ENCODE measurements at regions not wholly inside any gene's neighbourhood (a gene's known extent, or its start where the extent isn't known, plus 50 kb on each side); places are given as distances from the start of the nearest gene placed in this dataset.
A peak's percentile ranks its signal among the peaks of the same experiment; 100 is the strongest.
"Not testable (repeated sequence)": the region's sequence is repeated elsewhere in the genome, so short reads cannot be mapped to it uniquely, and the experiment has no call there.

- no peak for DNase-seq (ENCODE audit: low spot score)
Measured at GRCh38 chr9:2243666-2244555, 228.8 kb downstream of the SMARCA2 start.

DNA sequence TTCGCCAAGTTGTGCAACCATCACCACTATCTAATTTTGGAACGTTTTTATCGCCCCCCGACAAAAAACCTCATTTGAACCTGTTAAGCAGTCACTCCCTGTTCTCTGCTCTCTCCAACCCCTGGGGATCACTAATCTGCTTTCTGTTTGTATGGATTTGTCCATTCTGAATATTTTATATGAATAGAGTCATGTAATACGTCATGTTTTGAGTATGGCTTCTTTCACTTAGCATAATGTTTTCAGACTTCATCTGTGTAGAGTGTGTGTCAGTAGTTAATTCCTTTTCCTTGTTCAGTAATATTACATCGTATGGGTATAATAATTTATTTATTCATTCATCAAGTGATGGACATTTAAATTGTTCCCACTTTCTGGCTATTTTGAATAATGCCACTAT, 232.2 kb downstream of the SMARCA2 start:
- no peak for DNase-seq (ENCODE audit: low spot score)

- no peak for DNase-seq (ENCODE audit: low spot score)
Measured at GRCh38 chr9:2248768-2249265, 233.7 kb downstream of the SMARCA2 start.

DNA sequence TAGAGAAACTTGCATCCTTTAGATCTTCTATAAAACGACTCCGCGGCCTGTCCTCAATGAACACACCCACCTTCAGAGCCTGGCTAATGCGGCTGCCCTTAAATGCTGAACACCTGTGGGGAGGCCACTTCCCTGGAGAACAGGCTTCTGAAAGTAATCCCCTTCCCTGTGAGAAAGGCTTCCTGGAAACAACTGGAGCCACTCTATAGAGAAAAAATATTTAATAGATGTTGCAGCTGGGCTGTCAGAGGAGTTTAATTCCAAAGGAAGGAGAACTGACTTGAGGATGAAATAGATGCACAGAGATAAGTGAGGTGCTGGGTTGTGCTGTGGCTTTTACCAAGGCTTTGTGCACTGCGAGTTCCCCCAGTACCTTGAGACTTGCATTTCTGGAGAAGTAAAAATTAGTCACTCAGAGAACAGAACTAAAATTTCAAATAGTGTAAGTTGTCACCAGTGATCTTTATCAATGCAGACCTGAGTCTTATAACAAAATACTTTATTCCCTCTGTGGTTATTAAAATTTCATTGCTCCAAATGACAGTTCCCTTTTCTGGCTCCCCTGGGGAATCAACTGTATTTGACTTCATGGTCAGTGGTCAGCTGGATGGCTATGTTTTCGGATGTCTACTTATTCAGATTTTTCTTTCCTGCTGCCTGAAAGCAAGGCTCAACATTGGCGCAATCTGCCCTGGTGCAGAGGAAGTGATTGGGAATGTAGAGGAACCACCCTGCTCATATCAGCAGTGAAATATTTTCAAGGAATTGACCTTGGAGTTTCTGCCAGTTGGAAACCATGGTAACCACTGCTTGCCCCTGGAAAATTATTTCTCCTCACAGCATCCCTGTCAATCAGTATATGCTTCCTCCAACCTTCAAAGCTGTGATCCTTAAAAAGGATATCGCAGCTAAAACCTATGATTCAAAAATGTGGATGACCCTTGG, 238.8 kb downstream of the SMARCA2 start:
- DNase-seq (ENCODE audit: low spot score) = no peak

- no peak for DNase-seq (ENCODE audit: low spot score)
Measured at GRCh38 chr9:2255128-2255527, 240.0 kb downstream of the SMARCA2 start.

DNA sequence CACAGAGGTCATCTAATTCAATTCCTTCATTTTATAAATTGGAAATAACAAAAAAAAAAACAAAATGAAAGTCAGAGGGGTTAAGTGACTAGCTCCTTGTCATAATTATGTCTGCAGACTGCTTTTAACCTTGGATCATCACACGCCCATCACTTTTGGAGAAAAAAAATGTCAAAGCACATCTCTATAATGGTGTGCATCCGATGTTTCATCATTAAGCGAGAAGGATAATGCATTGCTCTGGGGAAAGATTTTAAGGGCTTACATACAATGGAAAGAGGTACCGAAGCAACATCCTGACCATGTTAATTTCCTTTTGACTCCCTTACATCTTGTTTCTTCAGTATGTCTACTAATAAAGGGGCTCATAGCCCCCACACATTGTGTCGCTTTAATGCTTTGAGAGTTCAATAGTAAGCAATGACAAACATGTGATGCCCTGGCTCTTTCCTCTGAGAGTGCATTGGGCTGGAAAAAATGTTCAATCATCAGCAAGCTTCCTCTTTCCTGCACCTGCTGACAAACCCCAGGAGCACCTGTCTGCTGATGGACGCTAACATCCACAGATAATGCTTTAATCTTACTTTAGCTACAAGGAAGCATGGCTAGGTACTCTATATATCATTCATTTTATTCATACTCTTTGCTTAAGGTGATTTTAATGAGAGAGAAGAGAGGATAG, 242.2 kb downstream of the SMARCA2 start:
- DNase-seq (ENCODE audit: low spot score) = no peak

DNA sequence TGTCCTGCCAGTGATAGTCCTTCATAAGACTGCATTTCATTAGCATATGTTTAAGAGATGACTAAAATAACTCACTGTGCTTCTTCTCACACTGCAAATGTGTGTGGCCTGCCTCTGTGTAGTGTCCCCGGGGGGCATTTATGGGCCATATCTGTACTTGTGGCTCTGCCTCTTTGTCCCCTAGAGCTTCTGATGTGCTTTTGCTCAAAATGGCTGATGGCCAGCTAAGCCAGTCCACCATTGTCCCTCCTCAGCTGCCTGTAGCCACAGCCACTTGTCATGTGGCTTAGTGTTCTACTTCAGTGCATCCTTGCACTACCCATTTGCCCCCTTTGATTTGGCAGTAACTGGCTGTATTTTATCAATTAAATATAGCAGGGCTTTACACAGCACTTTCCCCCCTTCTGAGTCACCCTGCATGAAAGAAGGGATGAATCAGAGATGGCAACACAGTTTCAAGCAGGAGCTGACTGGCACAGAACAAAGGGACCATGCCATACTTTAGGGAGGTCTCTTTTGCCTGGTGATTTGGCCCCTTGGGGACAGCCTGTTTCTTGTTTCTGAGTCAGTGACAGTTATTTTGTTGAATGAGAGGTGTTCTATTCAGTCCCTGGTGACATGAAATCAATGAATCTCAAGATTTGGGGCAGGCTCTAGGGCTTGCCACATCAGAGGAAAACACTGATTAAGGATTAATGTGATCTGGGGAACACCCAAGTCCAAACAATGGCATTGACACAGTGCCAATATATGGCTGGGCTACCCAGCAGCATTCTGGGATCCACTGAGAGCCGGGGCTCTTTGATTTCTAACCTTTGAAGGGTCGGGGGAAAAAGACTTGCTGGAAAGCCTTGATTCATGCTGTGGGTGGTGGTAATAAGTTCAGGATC, 245.5 kb downstream of the SMARCA2 start:
- DNase-seq (ENCODE audit: low spot score) = peak; percentile 66

DNA sequence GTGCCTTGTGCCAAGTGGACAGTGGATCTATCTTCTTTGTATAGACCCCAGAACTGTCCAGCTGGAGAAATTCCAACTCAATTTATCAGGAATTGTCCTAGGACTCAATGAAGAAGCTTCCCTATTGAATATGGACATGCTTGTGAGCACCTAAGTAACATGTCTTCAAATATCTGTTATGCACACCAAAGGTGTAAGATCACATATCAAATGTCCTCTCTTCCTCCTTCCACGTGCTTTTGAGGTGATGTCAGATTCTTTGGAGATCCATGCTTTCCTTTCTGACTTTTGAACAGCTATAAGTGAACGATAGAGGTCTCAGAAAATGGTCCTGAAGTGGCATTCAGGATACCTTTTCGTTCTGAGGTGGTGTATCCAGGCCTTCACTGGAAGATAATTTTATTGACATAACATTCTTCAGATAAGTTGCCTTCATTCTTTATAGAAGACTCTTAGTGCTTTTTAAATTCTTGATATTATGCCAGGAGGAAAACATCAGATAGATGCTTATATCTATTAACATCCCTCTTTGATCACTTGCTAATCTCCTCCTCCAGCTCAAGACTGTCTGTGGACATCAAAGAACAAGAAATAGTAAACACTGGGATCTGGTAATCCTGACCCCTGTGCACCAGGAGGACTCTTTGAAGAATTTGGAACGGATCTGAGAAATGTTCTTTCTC, 246.4 kb downstream of the SMARCA2 start:
- no peak for DNase-seq (ENCODE audit: low spot score)

DNA sequence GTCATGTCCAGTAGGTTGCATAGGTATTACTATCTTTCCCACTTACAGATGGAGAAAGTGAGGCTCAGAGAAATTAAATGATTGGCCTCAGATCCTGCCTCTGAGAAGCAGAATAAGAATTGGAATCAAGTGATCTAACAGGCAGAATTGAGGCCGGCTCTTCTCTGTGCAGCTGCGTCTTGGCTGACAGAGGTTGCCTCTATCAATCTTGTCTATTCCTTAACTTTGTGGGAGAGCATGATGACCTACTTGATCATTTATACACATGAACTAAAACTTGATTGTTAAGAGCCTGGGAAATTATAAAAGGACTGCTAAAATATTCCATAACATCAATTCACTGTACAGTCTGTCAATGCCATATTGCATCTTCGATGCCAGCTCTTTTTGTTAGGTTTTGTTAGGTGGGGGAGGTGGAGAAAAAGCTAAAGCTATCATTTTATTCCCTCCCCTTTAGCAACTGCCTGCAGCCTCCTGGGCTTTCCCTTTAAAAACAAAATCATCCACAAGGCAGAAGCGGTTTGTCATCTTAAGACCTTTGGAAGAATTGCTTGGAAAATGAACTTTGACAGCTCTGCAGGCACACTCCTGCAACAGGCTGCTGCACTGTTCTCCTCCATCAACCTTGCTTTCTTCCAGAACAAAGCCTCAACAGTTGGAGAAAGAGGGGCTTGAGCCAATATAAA, 247.4 kb downstream of the SMARCA2 start:
- no peak for DNase-seq (ENCODE audit: low spot score)

DNA sequence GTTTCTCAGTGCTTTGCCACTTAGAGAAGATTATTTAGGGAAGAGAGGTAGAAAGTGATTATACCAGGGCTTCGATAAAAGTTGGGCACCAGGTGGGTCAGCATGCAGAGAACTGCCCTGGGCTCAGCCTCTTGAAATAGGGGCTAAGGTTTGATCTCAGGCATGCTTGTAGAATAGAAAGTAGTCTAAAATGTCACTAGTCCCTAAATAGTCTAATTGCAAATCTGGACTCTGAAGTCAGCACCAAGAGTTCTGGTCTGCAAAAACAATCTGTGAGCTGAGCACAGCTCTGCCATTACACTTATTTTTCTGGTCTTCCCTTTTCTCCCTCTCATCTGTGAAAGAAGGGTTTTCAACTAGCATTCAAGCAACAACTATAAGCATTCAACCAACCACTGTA, 248.0 kb downstream of the SMARCA2 start:
- no peak for DNase-seq (ENCODE audit: low spot score)

DNA sequence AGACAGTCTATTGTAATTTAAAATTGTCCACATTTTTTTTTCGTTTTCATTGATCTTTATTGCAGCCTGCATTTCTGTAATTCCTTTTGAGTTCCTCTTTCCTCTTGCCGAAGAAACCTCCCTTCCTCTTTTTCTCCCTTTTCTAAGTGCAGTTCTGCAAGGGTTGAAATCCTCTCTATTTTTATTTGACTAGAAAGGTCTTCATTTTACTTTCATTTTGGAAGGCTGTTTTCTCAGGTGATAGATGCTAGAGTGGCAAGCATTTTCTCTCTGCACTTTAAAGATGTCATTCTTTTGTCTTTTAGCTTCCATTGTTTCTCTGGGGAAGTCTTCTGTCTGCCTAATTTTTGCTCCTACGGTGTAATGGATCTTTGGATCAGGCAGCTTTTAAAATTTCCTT, 248.5 kb downstream of the SMARCA2 start:
- DNase-seq (ENCODE audit: low spot score) = no peak

DNA sequence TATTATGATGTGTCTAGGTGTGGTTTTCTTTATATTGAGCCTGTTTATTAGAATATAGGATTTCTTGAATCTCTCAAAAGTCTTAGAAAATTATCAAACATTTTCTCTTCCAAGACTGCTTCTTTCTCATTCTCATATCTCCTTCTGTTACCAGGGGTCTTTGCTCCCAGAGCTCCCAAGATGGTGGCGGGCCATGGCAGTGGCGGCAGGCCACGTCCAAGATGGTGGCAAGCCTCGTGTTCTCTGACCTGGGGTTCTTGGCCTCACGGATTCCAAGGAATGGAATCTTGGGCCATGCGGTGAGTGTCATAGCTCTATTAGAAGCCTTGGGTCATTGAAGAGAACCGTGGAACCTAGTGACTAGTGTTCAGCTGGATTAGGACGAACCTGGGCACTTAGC, 248.9 kb downstream of the SMARCA2 start:
- no peak for DNase-seq (ENCODE audit: low spot score)

GRCh38 chr9:2267181-2267745, 252.1 kb downstream of the SMARCA2 start:
- peak; percentile 37 for DNase-seq (ENCODE audit: low spot score)

DNA sequence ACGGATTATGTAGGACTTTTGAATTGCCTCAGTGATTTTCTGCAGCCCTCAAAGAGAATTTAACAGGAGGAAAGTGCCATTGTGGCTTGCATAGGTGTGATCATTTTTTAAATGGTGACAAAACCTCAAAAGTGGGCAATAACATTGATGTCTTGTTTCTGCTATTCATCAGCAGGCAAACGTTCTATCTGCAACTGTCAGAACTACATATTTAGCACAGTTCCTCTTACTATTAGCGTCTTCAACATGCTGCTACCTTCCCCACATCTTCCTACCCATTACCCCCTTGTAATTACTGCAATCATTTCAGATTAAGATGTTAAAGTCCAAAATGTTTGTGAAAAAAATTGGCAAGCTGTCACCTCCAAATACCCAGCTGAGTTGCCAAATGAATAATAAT, 254.6 kb downstream of the SMARCA2 start:
- DNase-seq (ENCODE audit: low spot score) = no peak

DNA sequence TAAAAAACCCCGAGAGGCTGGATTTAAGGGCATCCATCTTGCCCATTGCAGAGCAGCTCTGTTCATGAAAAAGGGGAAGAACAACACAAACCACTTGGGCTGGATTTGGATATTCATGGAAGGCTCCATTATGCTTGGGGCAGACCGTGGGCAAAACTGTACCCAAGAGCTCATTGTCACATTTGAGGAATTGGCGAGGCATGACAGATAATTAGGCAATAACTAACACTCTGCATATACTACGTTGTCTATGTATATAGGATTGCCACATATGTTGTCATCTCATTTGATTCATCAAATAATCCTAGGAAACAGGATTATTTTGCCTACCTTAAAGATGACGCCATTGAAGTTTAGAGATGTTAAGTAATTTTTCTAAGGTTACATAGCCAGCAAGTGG, 255.4 kb downstream of the SMARCA2 start:
- DNase-seq (ENCODE audit: low spot score) = no peak

GRCh38 chr9:2271426-2271825, 256.3 kb downstream of the SMARCA2 start:
- peak; percentile 17 for DNase-seq (ENCODE audit: low spot score)

DNA sequence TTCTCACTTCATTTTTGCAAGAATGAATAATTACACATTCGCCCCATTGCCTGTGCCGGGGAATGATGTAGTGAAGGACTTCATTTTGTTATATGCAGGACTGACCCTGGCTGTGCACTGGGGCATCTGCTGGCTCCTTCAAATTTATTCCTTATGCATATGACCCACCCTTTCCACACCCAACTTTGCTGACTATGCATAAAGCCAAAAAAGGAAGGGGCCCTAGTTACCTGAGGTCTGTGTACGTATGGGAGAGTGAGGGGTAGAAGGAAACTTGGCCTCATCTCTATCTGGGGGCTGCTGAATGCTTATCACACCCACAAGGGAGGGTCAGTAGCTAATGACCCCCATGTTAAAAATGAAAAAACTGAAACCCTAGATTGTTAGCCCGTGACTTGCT, 259.6 kb downstream of the SMARCA2 start:
- DNase-seq (ENCODE audit: low spot score) = no peak

DNA sequence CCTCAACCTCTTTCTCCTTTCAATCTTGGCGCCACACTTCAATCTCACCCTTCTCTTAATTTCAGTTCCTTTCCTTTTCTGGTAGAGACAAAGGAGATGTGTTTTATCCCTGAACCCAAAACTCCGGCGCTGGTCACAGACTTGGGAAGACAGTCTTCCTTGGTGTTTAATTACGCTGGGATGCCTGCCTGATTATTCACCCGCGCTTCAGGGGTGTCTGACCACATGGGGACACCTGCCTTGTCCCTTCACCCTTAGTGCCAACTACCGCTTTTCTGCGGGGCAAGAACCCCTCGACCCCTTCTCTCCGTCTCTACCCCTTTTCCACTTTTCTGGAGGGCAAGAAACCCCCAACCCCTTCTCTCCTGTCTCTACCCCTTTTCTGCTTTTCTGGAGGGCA, 261.1 kb downstream of the SMARCA2 start:
- DNase-seq (ENCODE audit: low spot score) = no peak

GRCh38 chr9:2277133-2277532, 262.0 kb downstream of the SMARCA2 start:
- DNase-seq (ENCODE audit: low spot score) = not testable (repeated sequence)

DNA sequence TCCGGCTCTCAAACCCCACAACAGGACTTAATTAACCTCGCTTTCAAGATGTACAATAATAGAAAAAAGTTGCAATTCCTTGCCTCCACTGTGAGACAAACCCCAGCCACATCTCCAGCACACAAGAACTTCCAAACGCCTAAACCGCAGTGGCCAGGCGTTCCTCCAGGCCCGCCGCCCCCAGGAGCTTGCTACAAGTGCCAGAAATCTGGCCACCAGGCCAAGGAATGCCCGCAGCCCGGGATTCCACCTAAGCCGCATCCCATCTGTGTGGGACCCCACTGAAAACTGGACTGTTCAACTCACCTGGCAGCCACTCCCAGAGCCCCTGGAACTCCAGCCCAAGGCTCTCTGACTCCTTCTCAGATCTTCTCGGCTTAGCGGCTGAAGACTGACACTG, 262.5 kb downstream of the SMARCA2 start:
- not testable (repeated sequence) for DNase-seq (ENCODE audit: low spot score)

All from AG20443 (cell line).